ENCODE measurements at regions not wholly inside any gene's neighbourhood (a gene's known extent, or its start where the extent isn't known, plus 50 kb on each side); places are given as distances from the start of the nearest gene placed in this dataset.

DNA sequence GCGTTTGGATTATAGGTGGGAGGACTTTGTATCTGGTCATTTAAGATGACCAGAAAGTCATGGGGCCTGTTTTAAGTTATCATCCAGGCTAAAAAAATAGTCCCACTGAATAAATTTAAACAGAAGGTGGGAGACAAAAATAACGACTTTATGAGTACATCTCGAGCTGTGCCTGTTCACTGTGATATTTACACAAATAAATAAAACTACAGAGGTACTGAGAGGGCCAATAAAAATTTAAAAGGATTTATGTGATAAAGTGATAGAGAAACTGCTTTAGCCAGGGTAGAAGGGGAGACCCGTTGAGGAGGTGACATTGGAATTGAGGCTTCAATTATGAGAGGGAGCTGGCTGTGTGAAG, 53.4 kb upstream of the PMEPA1 start:
- H3K4me3 Mint-ChIP-seq: no peak overlapping the region
- no peak overlapping the region for H3K4ac ChIP-seq (ENCODE audit: low read depth, low read length)
- DNase-seq: no peak
- H3K14ac ChIP-seq (ENCODE audit: insufficient read depth, low read length): no peak overlapping the region
- H2AFZ ChIP-seq (ENCODE audit: low read length): no peak overlapping the region
- H2BK12ac ChIP-seq (ENCODE audit: insufficient read length, low read depth, low read length): no peak overlapping the region
- no peaks in the 10 kb centered on the region for H4K20me1 ChIP-seq (ENCODE audit: control insufficient read depth, insufficient read depth, insufficient read length)
- H2AK5ac ChIP-seq (ENCODE audit: insufficient read length, low read length): no peak overlapping the region
- H3K9me3 ChIP-seq (ENCODE audit: control insufficient read depth, low read depth, low read length): no peaks in the 10 kb centered on the region
- no peaks in the 10 kb centered on the region for H3K23me2 ChIP-seq (ENCODE audit: insufficient read length, low read depth, low read length, poor library complexity, severe bottlenecking)
- no peak overlapping the region for H3K27ac ChIP-seq (ENCODE audit: insufficient read length, low read depth, low read length)
- H3K36me3 Mint-ChIP-seq (ENCODE audit: insufficient read depth in 1 of 3, low read depth in 3 of 3): no peaks in the 10 kb centered on the region; a peak in 2 of 7 replicates
- peaks cover 9% of the 10 kb centered on the region for H3K27me3 Mint-ChIP-seq (ENCODE audit: low read depth)
- H2BK120ac ChIP-seq (ENCODE audit: low read depth, low read length, poor library complexity, severe bottlenecking): no peak overlapping the region
- peaks cover 15 to 25% of the 10 kb centered on the region in 2 experiments for H3K4me1 Mint-ChIP-seq
- H4K8ac ChIP-seq (replicated peaks; ENCODE audit: insufficient read length, low read depth, low read length): no peak overlapping the region
- no peaks in the 10 kb centered on the region for H3K4me1 ChIP-seq (ENCODE audit: insufficient read depth, low read length)
- no peak overlapping the region for H3K27ac Mint-ChIP-seq
- H2BK5ac ChIP-seq (ENCODE audit: insufficient read length, low read length): no peak overlapping the region
- H3K4me2 ChIP-seq (ENCODE audit: insufficient read depth, insufficient read length, low read length): no peak overlapping the region
- no peaks in the 10 kb centered on the region for H3K79me1 ChIP-seq (ENCODE audit: insufficient read depth, low read depth, low read length, poor library complexity, severe bottlenecking)
- no CpG with 5 or more reads among the region's 4 CpGs for WGBS (ENCODE audit: extremely low coverage, insufficient read length, low lambda C conversion rate)
- H4K5ac ChIP-seq (ENCODE audit: insufficient read length, low read depth, low read length): no peak overlapping the region
- H2BK15ac ChIP-seq (ENCODE audit: low read depth, low read length): no peak overlapping the region
- no peak overlapping the region for H3K23ac ChIP-seq (ENCODE audit: insufficient read length, low read depth, low read length)
- H2BK20ac ChIP-seq (ENCODE audit: low read depth, low read length, poor library complexity, severe bottlenecking): no peak overlapping the region
- H3K56ac ChIP-seq (ENCODE audit: insufficient read length, low read depth, low read length): no peak overlapping the region
- H3K79me2 ChIP-seq (ENCODE audit: insufficient read depth, low read length): no peaks in the 10 kb centered on the region
- H3K9ac ChIP-seq (ENCODE audit: extremely low read depth, insufficient read length, low read length): no peak overlapping the region
- no peak overlapping the region for H4K91ac ChIP-seq (ENCODE audit: insufficient read length, low read depth, low read length)
- H3K27me3 ChIP-seq (ENCODE audit: insufficient read depth, low read length): no peaks in the 10 kb centered on the region
- TF ChIP-seq, protein P1, sequence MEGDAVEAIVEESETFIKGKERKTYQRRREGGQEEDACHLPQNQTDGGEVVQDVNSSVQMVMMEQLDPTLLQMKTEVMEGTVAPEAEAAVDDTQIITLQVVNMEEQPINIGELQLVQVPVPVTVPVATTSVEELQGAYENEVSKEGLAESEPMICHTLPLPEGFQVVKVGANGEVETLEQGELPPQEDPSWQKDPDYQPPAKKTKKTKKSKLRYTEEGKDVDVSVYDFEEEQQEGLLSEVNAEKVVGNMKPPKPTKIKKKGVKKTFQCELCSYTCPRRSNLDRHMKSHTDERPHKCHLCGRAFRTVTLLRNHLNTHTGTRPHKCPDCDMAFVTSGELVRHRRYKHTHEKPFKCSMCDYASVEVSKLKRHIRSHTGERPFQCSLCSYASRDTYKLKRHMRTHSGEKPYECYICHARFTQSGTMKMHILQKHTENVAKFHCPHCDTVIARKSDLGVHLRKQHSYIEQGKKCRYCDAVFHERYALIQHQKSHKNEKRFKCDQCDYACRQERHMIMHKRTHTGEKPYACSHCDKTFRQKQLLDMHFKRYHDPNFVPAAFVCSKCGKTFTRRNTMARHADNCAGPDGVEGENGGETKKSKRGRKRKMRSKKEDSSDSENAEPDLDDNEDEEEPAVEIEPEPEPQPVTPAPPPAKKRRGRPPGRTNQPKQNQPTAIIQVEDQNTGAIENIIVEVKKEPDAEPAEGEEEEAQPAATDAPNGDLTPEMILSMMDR (conservative IDR thresholded peaks at IDR 0.05): no peak
- peaks cover 0 to 5% of the 10 kb centered on the region in 2 experiments; a peak in 3 of 5 replicates for H3K9me3 Mint-ChIP-seq
- H3K18ac ChIP-seq (ENCODE audit: insufficient read length, low read depth, low read length): no peak overlapping the region
- H3T11ph ChIP-seq (ENCODE audit: low read length): no peak overlapping the region
